ENCODE measurements at regions not wholly inside any gene's neighbourhood (a gene's known extent, or its start where the extent isn't known, plus 50 kb on each side); places are given as distances from the start of the nearest gene placed in this dataset.

DNA sequence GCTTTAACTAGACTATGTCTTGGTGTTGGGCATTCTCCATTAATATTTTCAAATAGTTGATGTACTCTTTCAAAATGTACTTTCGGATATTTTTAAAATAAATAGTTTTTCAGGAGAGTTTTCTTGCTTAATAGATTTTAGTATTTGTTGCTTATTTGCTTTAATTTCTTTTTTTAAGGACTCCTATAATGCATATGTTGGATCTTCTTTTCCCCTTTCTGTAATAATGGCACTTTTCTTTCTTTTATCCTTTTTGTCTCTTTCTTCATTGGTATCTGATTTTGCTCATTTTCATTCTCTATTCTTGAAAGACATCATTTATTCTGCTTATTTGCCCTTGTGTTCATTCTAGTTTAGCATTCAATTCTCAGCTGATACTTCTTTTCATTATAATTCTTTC is 791.6 kb downstream of the GALR1 start:
- TF ChIP-seq CTCF (IDR thresholded peaks at IDR 0.05) (no peak), EP300 (IDR thresholded peaks at IDR 0.05) (no peak), POLR2A (IDR thresholded peaks at IDR 0.05) (no peak), POLR2AphosphoS5 (IDR thresholded peaks at IDR 0.05) (no peak)
